ENCODE measurements at regions not wholly inside any gene's neighbourhood (a gene's known extent, or its start where the extent isn't known, plus 50 kb on each side); places are given as distances from the start of the nearest gene placed in this dataset.

- intact Hi-C loops (cut with DNase I, micrococcal nuclease): no loop called here
- Histone ChIP-seq H3K4me3 (ENCODE audit: low read length) (peak overlapping the region; percentile 37), H3K27me3 (ENCODE audit: control insufficient read depth in 1 of 2, insufficient read depth in 2 of 2, low read length in 2 of 2) (no peaks in the 10 kb centered on the region), H3K36me3 (ENCODE audit: insufficient read depth, low read length) (no peaks in the 10 kb centered on the region), H3K4me1 (ENCODE audit: insufficient read depth, low read length) (peaks cover 69% of the 10 kb centered on the region), H3K9me3 (ENCODE audit: control insufficient read depth in 1 of 2, insufficient read depth in 1 of 2, low read length in 2 of 2) (no peaks in the 10 kb centered on the region), H3K27ac (ENCODE audit: low read depth in 1 of 2, low read length in 2 of 2) (peak overlapping the region; percentile 9 to 64)
- Mint-ChIP-seq H3K9me3 (no peaks in the 10 kb centered on the region), H3K36me3 (ENCODE audit: low read depth) (peaks cover 3% of the 10 kb centered on the region), H3K27me3 (no peaks in the 10 kb centered on the region), H3K4me3 (peak overlapping the region; percentile 92), H3K27ac (peak overlapping the region; percentile 96), H3K4me1 (ENCODE audit: low read depth) (peaks cover 86% of the 10 kb centered on the region)
- no peak for ATAC-seq (ENCODE audit: poor library complexity)
- CTCF ChIA-PET: interaction anchor here (1.2 to 6.7 kb wide), 5 partner anchors 12 to 105 kb away, joined by 3 to 44 read pairs (median 8); no protein-coding TSS in a partner anchor
- POLR2A ChIA-PET: interaction anchor here (0.7 to 7.4 kb wide), 6 partner anchors 9 to 87 kb away, joined by 3 to 105 read pairs (median 4); no protein-coding TSS in a partner anchor
- peak in 3 of 14 experiments; percentile 41 to 66 (median 47) for DNase-seq
- TF ChIP-seq, protein P1, sequence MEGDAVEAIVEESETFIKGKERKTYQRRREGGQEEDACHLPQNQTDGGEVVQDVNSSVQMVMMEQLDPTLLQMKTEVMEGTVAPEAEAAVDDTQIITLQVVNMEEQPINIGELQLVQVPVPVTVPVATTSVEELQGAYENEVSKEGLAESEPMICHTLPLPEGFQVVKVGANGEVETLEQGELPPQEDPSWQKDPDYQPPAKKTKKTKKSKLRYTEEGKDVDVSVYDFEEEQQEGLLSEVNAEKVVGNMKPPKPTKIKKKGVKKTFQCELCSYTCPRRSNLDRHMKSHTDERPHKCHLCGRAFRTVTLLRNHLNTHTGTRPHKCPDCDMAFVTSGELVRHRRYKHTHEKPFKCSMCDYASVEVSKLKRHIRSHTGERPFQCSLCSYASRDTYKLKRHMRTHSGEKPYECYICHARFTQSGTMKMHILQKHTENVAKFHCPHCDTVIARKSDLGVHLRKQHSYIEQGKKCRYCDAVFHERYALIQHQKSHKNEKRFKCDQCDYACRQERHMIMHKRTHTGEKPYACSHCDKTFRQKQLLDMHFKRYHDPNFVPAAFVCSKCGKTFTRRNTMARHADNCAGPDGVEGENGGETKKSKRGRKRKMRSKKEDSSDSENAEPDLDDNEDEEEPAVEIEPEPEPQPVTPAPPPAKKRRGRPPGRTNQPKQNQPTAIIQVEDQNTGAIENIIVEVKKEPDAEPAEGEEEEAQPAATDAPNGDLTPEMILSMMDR (IDR thresholded peaks at IDR 0.05): no peak
Observed at GRCh38 chr6:25038999-25039398, 103.2 kb upstream of the RIPOR2 start.

DNA sequence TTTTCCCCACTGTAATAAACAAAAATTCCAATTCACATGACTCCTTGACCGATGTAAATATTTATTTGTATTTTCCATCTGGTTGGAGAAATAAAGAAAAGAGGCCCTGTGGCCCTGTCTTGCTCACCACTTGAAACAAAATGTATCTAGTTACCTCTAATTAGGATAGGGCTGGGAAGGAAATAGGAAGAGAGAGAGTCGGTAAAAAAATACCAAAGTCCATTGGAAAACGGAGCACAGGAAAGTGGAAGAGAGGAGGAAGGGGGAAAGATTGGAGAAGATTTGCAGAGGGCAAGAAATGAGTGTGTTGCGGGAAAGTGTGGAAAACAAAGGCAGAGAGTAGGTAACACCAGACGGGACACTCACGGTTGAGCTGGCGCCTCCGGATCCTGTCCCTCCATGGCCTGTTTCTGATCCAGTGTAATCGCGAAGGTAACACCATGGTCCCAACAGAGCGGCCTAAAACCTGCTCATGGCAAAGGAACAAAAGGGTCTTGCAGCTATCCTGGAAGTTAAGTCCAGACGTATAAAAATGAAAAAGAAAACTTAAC is 105.8 kb upstream of the RIPOR2 start:
- ChIA-PET POLR2A (interaction anchor here (0.6 to 3.3 kb wide), 15 partner anchors 8 to 185 kb away, joined by 3 to 53 read pairs (median 4); partner anchors contain the start of gene RIPOR2), CTCF (interaction anchor here (0.7 to 3.8 kb wide), 9 partner anchors 13 to 235 kb away, joined by 3 to 34 read pairs (median 5); no protein-coding TSS in a partner anchor)
- Histone ChIP-seq H3K4me3 (ENCODE audit: low read length) (peak overlapping the region; percentile 71), H3K27ac (ENCODE audit: low read depth in 1 of 2, low read length in 2 of 2) (peak overlapping the region; percentile 76 to 83), H3K4me1 (ENCODE audit: insufficient read depth, low read length) (peaks cover 55% of the 10 kb centered on the region), H3K36me3 (ENCODE audit: insufficient read depth, low read length) (no peaks in the 10 kb centered on the region), H3K9me3 (ENCODE audit: control insufficient read depth in 1 of 2, insufficient read depth in 1 of 2, low read length in 2 of 2) (no peaks in the 10 kb centered on the region), H3K27me3 (ENCODE audit: control insufficient read depth in 1 of 2, insufficient read depth in 2 of 2, low read length in 2 of 2) (no peaks in the 10 kb centered on the region)
- intact Hi-C loops (cut with DNase I, micrococcal nuclease): loop anchor here (1.0 to 2.0 kb wide), 4 partner anchors 9 to 29 kb away; no protein-coding TSS in a partner anchor
- TF ChIP-seq, protein P1 (IDR thresholded peaks at IDR 0.05): no peak
- Mint-ChIP-seq H3K4me1 (ENCODE audit: low read depth) (peaks cover 60% of the 10 kb centered on the region), H3K9me3 (no peaks in the 10 kb centered on the region), H3K27me3 (no peaks in the 10 kb centered on the region), H3K4me3 (peak overlapping the region; percentile 92), H3K27ac (peak overlapping the region; percentile 96), H3K36me3 (ENCODE audit: low read depth) (peaks cover 3% of the 10 kb centered on the region)
- peak; percentile 34 for ATAC-seq (ENCODE audit: poor library complexity)
- peak in 2 of 14 experiments; percentile 29 to 47 for DNase-seq

DNA sequence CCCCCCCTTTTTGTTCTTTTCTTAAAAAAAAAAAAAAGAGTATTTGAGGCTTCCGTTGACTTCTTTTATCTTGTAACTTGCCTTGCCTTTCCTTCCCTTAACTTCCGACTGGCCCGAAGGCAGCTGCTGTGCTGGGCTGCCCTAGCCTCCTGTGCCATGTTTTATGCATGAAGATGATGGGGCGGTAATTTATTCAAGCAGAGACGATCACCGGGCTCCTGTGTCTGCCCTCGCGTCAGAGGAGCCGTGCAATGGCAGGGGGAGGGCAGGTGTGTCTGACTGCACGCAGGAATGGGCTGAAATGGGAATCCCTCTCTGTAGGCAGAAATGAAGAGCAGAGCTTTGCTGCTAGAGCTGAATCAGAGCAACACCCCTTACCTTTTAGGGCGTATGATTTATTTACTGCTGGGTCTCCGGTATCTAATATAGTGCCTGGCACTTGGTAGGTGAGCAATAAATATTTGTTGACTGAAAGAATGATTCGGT is 106.3 kb upstream of the RIPOR2 start:
- POLR2A ChIA-PET: interaction anchor here (0.6 to 3.3 kb wide), 17 partner anchors 9 to 186 kb away, joined by 3 to 53 read pairs (median 4); partner anchors contain the start of gene RIPOR2
- H3K4me3 ChIP-seq (ENCODE audit: low read length): peak overlapping the region; percentile 71

More for the DNA sequence above, 106.3 kb upstream of the RIPOR2 start:
- Mint-ChIP-seq H3K4me3 (peak overlapping the region; percentile 92), H3K9me3 (no peaks in the 10 kb centered on the region), H3K4me1 (ENCODE audit: low read depth) (peaks cover 56% of the 10 kb centered on the region), H3K27ac (peak overlapping the region; percentile 96), H3K36me3 (ENCODE audit: low read depth) (peaks cover 3% of the 10 kb centered on the region), H3K27me3 (no peaks in the 10 kb centered on the region)
- no peaks in the 10 kb centered on the region for H3K9me3 ChIP-seq (ENCODE audit: control insufficient read depth in 1 of 2, insufficient read depth in 1 of 2, low read length in 2 of 2)
- CTCF ChIA-PET: interaction anchor here (0.7 to 3.8 kb wide), 10 partner anchors 12 to 235 kb away, joined by 3 to 34 read pairs (median 4); no protein-coding TSS in a partner anchor
- peak overlapping the region; percentile 76 to 83 for H3K27ac ChIP-seq (ENCODE audit: low read depth in 1 of 2, low read length in 2 of 2)
- TF ChIP-seq, protein P1 (IDR thresholded peaks at IDR 0.05): no peak
- H3K27me3 ChIP-seq (ENCODE audit: control insufficient read depth in 1 of 2, insufficient read depth in 2 of 2, low read length in 2 of 2): no peaks in the 10 kb centered on the region
- H3K4me1 ChIP-seq (ENCODE audit: insufficient read depth, low read length): peaks cover 50% of the 10 kb centered on the region
- intact Hi-C loops (cut with DNase I, micrococcal nuclease): loop anchor here (1.0 to 2.0 kb wide), 2 partner anchors 8 to 29 kb away; no protein-coding TSS in a partner anchor
- no peaks in the 10 kb centered on the region for H3K36me3 ChIP-seq (ENCODE audit: insufficient read depth, low read length)
- ATAC-seq (ENCODE audit: poor library complexity) (peak; percentile 73), DNase-seq (peak in 13 of 14 experiments; percentile 27 to 85 (median 55))

Measured in CD4-positive, alpha-beta T cell (primary cell).